HepG2 (cell line): ENCODE measurements at regions not wholly inside any gene's neighbourhood (a gene's known extent, or its start where the extent isn't known, plus 50 kb on each side); places are given as distances from the start of the nearest gene placed in this dataset.

Experiments used
- ATAC-seq: fragments of 200-7000 bp; cut with Tn5 transposase; 3 replicates; pipeline ENCODE4 v1.9.1; 2020; ENCODE audit warnings: mild to moderate bottlenecking, moderate library complexity
- BruUV-seq: library from RNA; stranded (reverse); fragments of 400-500 nt; replicated peaks from 2 replicates; lab custom pipeline; 2021; lab: Mats Ljungman, UMichigan
- CTCF ChIA-PET: fragments of 300-600 bp; formaldehyde crosslinking; extraction: SDS; loops from one replicate; lab custom pipeline; 2021; ENCODE audit warnings: low total read pairs, inconsistent platforms, low intra/inter-chr PET ratio; lab: Yijun Ruan, JAX
- POLR2A ChIA-PET: fragments of 350-600 bp; sonication (Branson Sonifier 250); formaldehyde crosslinking; loops from one replicate; lab custom pipeline; 2020; ENCODE audit warnings: antibody characterized with exemption, inconsistent platforms; lab: Yijun Ruan, JAX
- DNase-seq: peaks from one replicate; pipeline ENCODE4 v3.0.0-alpha.2; 2015; ENCODE audit warnings: low spot score
- FAIRE-seq: peaks from 3 replicates; lab custom pipeline; 2011; peaks lifted over from hg19 to GRCh38; lab: Jason Lieb, UNC
- H2AFZ ChIP-seq: one replicate; pipeline ENCODE4 v1.6.1; 2011; ENCODE audit warnings: low read length, inconsistent platforms
- H3K27ac ChIP-seq: fragments of 300-600 bp; 3 replicates; pipeline ENCODE4 v1.8.0; 2011; ENCODE audit warnings: mixed run types, mild to moderate bottlenecking, mixed read lengths, low read length, inconsistent platforms; ENCODE audit not compliant: insufficient read depth; ENCODE audit errors: extremely low read length
- H3K27me3 ChIP-seq, 2 experiments: fragments of 200-600 bp in 1 of 2; 2 replicates in 1 of 2; 3 replicates in 1 of 2; pipeline versions ENCODE4 v1.6.0 to v1.8.0; 2011; ENCODE audit warnings: low read length in 2 of 2, mild to moderate bottlenecking in 2 of 2, moderate library complexity in 2 of 2, inconsistent platforms in 1 of 2; ENCODE audit not compliant: insufficient read depth in 2 of 2, control insufficient read depth in 1 of 2
- H3K36me3 ChIP-seq, 2 experiments: fragments of 200-600 bp in 1 of 2; replicated peaks in 1 of 2; 2 replicates in 1 of 2; 3 replicates in 1 of 2; pipeline versions ENCODE4 v1.5.1 to v1.8.0; 2011; ENCODE audit warnings: low read length in 2 of 2, inconsistent platforms in 1 of 2; ENCODE audit not compliant: insufficient read depth in 2 of 2, control insufficient read depth in 1 of 2
- H3K4me1 ChIP-seq: 2 replicates; pipeline ENCODE4 v1.5.1; 2012; ENCODE audit warnings: low read length, inconsistent platforms; ENCODE audit not compliant: insufficient read depth
- H3K4me2 ChIP-seq: 2 replicates; pipeline ENCODE4 v1.6.0; 2011; ENCODE audit warnings: low read depth, low read length, inconsistent platforms
- H3K4me3 ChIP-seq, 3 experiments: fragments of 200-600 bp in 1 of 3; sonication (generic), shearing (Covaris generic) in 1 of 3; replicated peaks in 1 of 3; 2 replicates each; pipeline ENCODE4 v1.5.1; 2011 to 2016; ENCODE audit warnings: low read length in 3 of 3, inconsistent platforms in 2 of 3, low read depth in 2 of 3, mild to moderate bottlenecking in 2 of 3, control low read depth in 1 of 3, mixed read lengths in 1 of 3; ENCODE audit not compliant: insufficient read depth in 1 of 3
- H3K79me2 ChIP-seq: one replicate; pipeline ENCODE4 v1.6.1; 2011; ENCODE audit warnings: low read length, inconsistent platforms; ENCODE audit not compliant: insufficient read depth
- H3K9ac ChIP-seq: 2 replicates; pipeline ENCODE4 v1.6.0; 2011; ENCODE audit warnings: mild to moderate bottlenecking, low read depth, low read length, inconsistent platforms; ENCODE audit not compliant: insufficient read depth
- H3K9me3 ChIP-seq: 2 replicates; pipeline ENCODE4 v1.5.1; 2012; ENCODE audit warnings: mild to moderate bottlenecking, low read length
- H4K20me1 ChIP-seq: 2 replicates; pipeline ENCODE4 v1.6.0; 2011; ENCODE audit warnings: inconsistent platforms, mild to moderate bottlenecking, low read length, moderate library complexity; ENCODE audit not compliant: insufficient read depth
- CBX2 ChIP-seq, 2 experiments: fragments of 200-600 bp in 1 of 2; sonication (generic); formaldehyde crosslinking in 1 of 2; IDR thresholded peaks; 2 replicates each; pipeline versions ENCODE4 v1.7.0 to v1.8.1; 2018 to 2022; ENCODE audit warnings: low read depth in 2 of 2, low read length in 1 of 2, mild to moderate bottlenecking in 1 of 2, missing genetic modification reagents in 1 of 2
- CTCF ChIP-seq: sonication (generic); formaldehyde crosslinking; IDR thresholded peaks from 2 replicates; pipeline ENCODE4 v1.5.0; 2020; ENCODE audit warnings: mild to moderate bottlenecking, missing genetic modification reagents, moderate library complexity
- MAF1 ChIP-seq: sonication (generic); formaldehyde crosslinking; IDR thresholded peaks from 2 replicates; pipeline ENCODE4 v1.5.0; 2020; ENCODE audit warnings: missing genetic modification reagents, borderline replicate concordance
- MED8 ChIP-seq: sonication (generic); formaldehyde crosslinking; IDR thresholded peaks from 2 replicates; pipeline ENCODE4 v1.8.1; 2023; ENCODE audit warnings: mild to moderate bottlenecking, missing genetic modification reagents; ENCODE audit not compliant: insufficient replicate concordance
- MLLT10 ChIP-seq: sonication (generic); formaldehyde crosslinking; IDR thresholded peaks from 2 replicates; pipeline ENCODE4 v1.4.0; 2020; ENCODE audit warnings: missing genetic modification reagents
- NR2F6 ChIP-seq, 2 experiments: IDR thresholded peaks; 2 replicates each; pipeline ENCODE4 v1.6.1; 2016; ENCODE audit warnings: antibody characterized with exemption in 1 of 2, mild to moderate bottlenecking in 1 of 2
- REXO4 ChIP-seq: sonication (generic); formaldehyde crosslinking; IDR thresholded peaks from 2 replicates; pipeline ENCODE4 v1.8.0; 2022; ENCODE audit warnings: missing genetic modification reagents, mild to moderate bottlenecking, borderline replicate concordance
- SMC3 ChIP-seq: IDR thresholded peaks from 2 replicates; pipeline ENCODE4 v1.6.1; 2011; ENCODE audit warnings: low read length, improper control_type of control experiment
- STAG1 ChIP-seq: sonication (generic); formaldehyde crosslinking; IDR thresholded peaks from 2 replicates; pipeline ENCODE4 v1.4.0; 2020; ENCODE audit warnings: missing genetic modification reagents
- STAT5B ChIP-seq: sonication (generic); formaldehyde crosslinking; IDR thresholded peaks from 2 replicates; pipeline ENCODE4 v1.4.0; 2020; ENCODE audit warnings: missing genetic modification reagents
- TOPORS ChIP-seq: sonication (generic); formaldehyde crosslinking; IDR thresholded peaks from 2 replicates; pipeline ENCODE4 v1.8.0; 2023; ENCODE audit warnings: mild to moderate bottlenecking, missing genetic modification reagents
- U2AF1 ChIP-seq: fragments of 200-400 bp; formaldehyde crosslinking; optimal IDR thresholded peaks from 2 replicates; pipeline ENCODE3; 2017; ENCODE audit warnings: mild to moderate bottlenecking, low read depth, low read length
- ZMYM2 ChIP-seq: sonication (generic); formaldehyde crosslinking; IDR thresholded peaks from 2 replicates; pipeline ENCODE4 v1.8.0; 2022; ENCODE audit warnings: mild to moderate bottlenecking, missing genetic modification reagents
- ZNF530 ChIP-seq: sonication (generic); formaldehyde crosslinking; IDR thresholded peaks from 2 replicates; pipeline ENCODE4 v1.5.0; 2020; ENCODE audit warnings: low read depth, mild to moderate bottlenecking, missing genetic modification reagents
- ZNF704 ChIP-seq: sonication (generic); formaldehyde crosslinking; IDR thresholded peaks from 2 replicates; pipeline ENCODE4 v1.8.1; 2023; ENCODE audit warnings: mild to moderate bottlenecking, inconsistent platforms, moderate library complexity, missing genetic modification reagents, borderline replicate concordance
- ZNF713 ChIP-seq: sonication (generic); formaldehyde crosslinking; IDR thresholded peaks from 2 replicates; pipeline ENCODE4 v1.4.0; 2020; ENCODE audit warnings: mild to moderate bottlenecking, missing genetic modification reagents
- WGBS: methylation state at CpG from one replicate; pipeline ENCODE4 v1.1.6; 2017; ENCODE audit warnings: low lambda C conversion rate; 5-methylcytosine and 5-hydroxymethylcytosine counted together
- in situ Hi-C: cut with HindIII; loops from 2 replicates; pipeline ENCODE4 v1.10.0; 2017; ENCODE audit warnings: low pct_unique_long_range_greater_than_20kb; ENCODE audit not compliant: extremely low pct_ligation_motif_present
- intact Hi-C: fragments of 100-400 bp; cut with micrococcal nuclease; formaldehyde crosslinking; loops from one replicate; pipeline ENCODE4 v1.10.0; 2022; ENCODE audit not compliant: unreplicated experiment

- no peak for TF ChIP-seq MAF1 (CRISPR knock-in tag)
Observed at GRCh38 chr3:159127021-159127392, 325.2 kb downstream of the MFSD1 start (continued).

GRCh38 chr3:159128628-159129027, 326.8 kb downstream of the MFSD1 start:
- no peak overlapping the region for H3K9ac ChIP-seq
- H2AFZ ChIP-seq: no peak overlapping the region
- CTCF ChIA-PET: no interaction called here
- H3K27ac ChIP-seq: no peak overlapping the region
- no peak overlapping the region for H3K4me3 ChIP-seq
- no peaks in the 10 kb centered on the region for H3K9me3 ChIP-seq
- intact Hi-C loops (no loop called here), in situ Hi-C loops (no loop called here)
- no peak overlapping the region for H3K4me2 ChIP-seq
- no peak for TF ChIP-seq REXO4 (CRISPR knock-in tag)
- TF ChIP-seq CBX2 (IDR thresholded peaks at IDR 0.05; ENCODE audit: low read depth, low read length): no peak
- TF ChIP-seq CBX2 (CRISPR knock-in tag; IDR thresholded peaks at IDR 0.05; ENCODE audit: low read depth): no peak
- no peak for TF ChIP-seq MED8 (CRISPR knock-in tag)
- no peak for TF ChIP-seq ZNF713
- no peaks in the 10 kb centered on the region for H3K36me3 ChIP-seq
- no peak for FAIRE-seq
- no peaks in the 10 kb centered on the region for H3K4me1 ChIP-seq
- BruUV-seq: no TSS peak
- WGBS: 1% methylated on average over 3 of the region's 3 CpGs
- no peaks in the 10 kb centered on the region for H3K79me2 ChIP-seq
- no peaks in the 10 kb centered on the region for H4K20me1 ChIP-seq
- H3K27me3 ChIP-seq: no peaks in the 10 kb centered on the region
- POLR2A ChIA-PET: no interaction called here
- DNase-seq: no peak
- ATAC-seq: no peak

- intact Hi-C loops (loop anchor here (1.0 to 2.0 kb wide), 2 partner anchors 123 to 130 kb away; no protein-coding TSS in a partner anchor), in situ Hi-C loops (loop anchor here (10.0 kb wide), 1 partner anchor 125 kb away; no protein-coding TSS in a partner anchor)
- ATAC-seq (no peak), DNase-seq (peak; percentile 13), FAIRE-seq (no peak)
- H3K27me3 ChIP-seq: no peaks in the 10 kb centered on the region
- no peak overlapping the region for H2AFZ ChIP-seq
- H3K9me3 ChIP-seq: no peaks in the 10 kb centered on the region
- H3K79me2 ChIP-seq: no peaks in the 10 kb centered on the region
- H3K9ac ChIP-seq: no peak overlapping the region
- BruUV-seq: no TSS peak
- H3K4me2 ChIP-seq: no peak overlapping the region
- H3K4me1 ChIP-seq: no peaks in the 10 kb centered on the region
- H3K4me3 ChIP-seq: no peak overlapping the region
- ChIA-PET CTCF (interaction anchor here (1.6 kb wide), 1 partner anchor 130 kb away, joined by 7 read pairs; no protein-coding TSS in a partner anchor), POLR2A (no interaction called here)
- no peak overlapping the region for H3K27ac ChIP-seq
- H3K36me3 ChIP-seq: no peaks in the 10 kb centered on the region
- WGBS: 0% methylated on average over 1 of the region's 1 CpG
- no peaks in the 10 kb centered on the region for H4K20me1 ChIP-seq
- TF ChIP-seq TOPORS (CRISPR knock-in tag) (no peak), ZNF704 (CRISPR knock-in tag) (no peak), STAT5B (CRISPR knock-in tag) (no peak), STAG1 (CRISPR knock-in tag) (peak; percentile 28; the same call in 1 of the 2 replicates), SMC3 (peak; percentile 12; the same call in 1 of the 2 replicates), U2AF1 (no peak), MLLT10 (no peak), CTCF (peak; percentile 53), ZNF530 (no peak), NR2F6 (IDR thresholded peaks at IDR 0.05) (no peak), NR2F6 (CRISPR knock-in tag; IDR thresholded peaks at IDR 0.05) (no peak), ZMYM2 (CRISPR knock-in tag) (no peak)
Observed at GRCh38 chr3:159130108-159130507, 328.3 kb downstream of the MFSD1 start.
